Hepatocyte (in vitro differentiated cells): ENCODE measurements at regions not wholly inside any gene's neighbourhood (a gene's known extent, or its start where the extent isn't known, plus 50 kb on each side); places are given as distances from the start of the nearest gene placed in this dataset.

Experiments used
- CTCF ChIP-seq: fragments of 200-600 bp; sonication (generic); IDR thresholded peaks from 2 replicates; pipeline ENCODE4 v1.5.1; 2016; ENCODE audit warnings: antibody characterized with exemption, mild to moderate bottlenecking; ENCODE audit not compliant: poor library complexity
- EZH2 ChIP-seq: fragments of 200-600 bp; sonication (generic); IDR thresholded peaks from 2 replicates; pipeline ENCODE4 v1.6.1; 2016; ENCODE audit warnings: antibody characterized with exemption, mild to moderate bottlenecking, borderline replicate concordance
- EZH2phosphoT487 ChIP-seq: fragments of 200-600 bp; sonication (generic); IDR thresholded peaks from one replicate; pipeline ENCODE4 v1.6.1; 2018; ENCODE audit warnings: antibody characterized with exemption, mild to moderate bottlenecking, low read depth, moderate library complexity; ENCODE audit not compliant: unreplicated experiment, severe bottlenecking

GRCh38 chr10:94146746-94147145 lies 153.0 kb downstream of the PLCE1 start:
- TF ChIP-seq CTCF = no peak
- TF ChIP-seq EZH2 = no peak
- no peak for TF ChIP-seq EZH2phosphoT487
